Heart right ventricle (tissue), 16 donors: ENCODE measurements at regions not wholly inside any gene's neighbourhood (a gene's known extent, or its start where the extent isn't known, plus 50 kb on each side); places are given as distances from the start of the nearest gene placed in this dataset.

ENCODE experiments used
- ATAC-seq, 8 donors: fragments of 200-7000 bp; cut with Tn5 transposase; one replicate each; pipeline ENCODE4 v1.9.1; 2020; ENCODE audit warnings: mild to moderate bottlenecking in 8 of 8, moderate library complexity in 8 of 8, moderate number of reproducible peaks in 1 of 8
- DNase-seq, 2 donors: peaks; one replicate each; pipeline ENCODE4 v3.0.0-alpha.2; 2020
- H3K27ac ChIP-seq, 10 donors: fragments of 200-600 bp; sonication (generic) in 2 of 10; one replicate each; pipeline versions ENCODE4 v1.5.0 to v1.8.0; 2020 to 2022; ENCODE audit warnings: mild to moderate bottlenecking in 3 of 10
- H3K27me3 ChIP-seq, 7 donors: fragments of 200-600 bp; one replicate each; pipeline ENCODE4 v1.8.0; 2021 to 2022; ENCODE audit warnings: mild to moderate bottlenecking in 2 of 7
- H3K36me3 ChIP-seq, 9 donors: fragments of 200-600 bp; sonication (generic) in 1 of 9; one replicate each; pipeline versions ENCODE4 v1.5.0 to v1.8.0; 2020 to 2022; ENCODE audit warnings: mild to moderate bottlenecking in 2 of 9
- H3K4me1 ChIP-seq, 9 donors: fragments of 200-600 bp; sonication (generic) in 1 of 9; one replicate each; pipeline versions ENCODE4 v1.5.0 to v1.8.0; 2020 to 2022; ENCODE audit warnings: mild to moderate bottlenecking in 4 of 9
- H3K4me3 ChIP-seq, 10 donors: fragments of 200-600 bp; sonication (generic) in 2 of 10; one replicate each; pipeline versions ENCODE4 v1.5.0 to v1.8.0; 2020 to 2022; ENCODE audit warnings: mild to moderate bottlenecking in 7 of 10, moderate library complexity in 2 of 10
- H3K9me3 ChIP-seq, 11 donors: fragments of 200-600 bp in 10 of 11; sonication (generic) in 2 of 11; one replicate each; pipeline versions ENCODE4 v1.5.0 to v1.8.0; 2013 to 2022; ENCODE audit warnings: mild to moderate bottlenecking in 2 of 11, control low read depth in 1 of 11, moderate library complexity in 1 of 11
- WGBS, 2 donors: extraction: QIAGEN DNeasy Blood & Tissue Kit; methylation state at CpG; one replicate each; pipeline ENCODE4 v1.1.7; 2013; ENCODE audit warnings: inconsistent platforms in 1 of 2; 5-methylcytosine and 5-hydroxymethylcytosine counted together
- intact Hi-C, 10 donors: fragments of 100-400 bp; cut with DNase I; formaldehyde crosslinking; loops; one replicate each; pipeline versions ENCODE4 v1.11.1 to v1.14.2; 2022
- TF ChIP-seq, protein P1 (sequence below), 9 donors: fragments of 200-600 bp; sonication (generic) in 2 of 9; IDR thresholded peaks; one replicate each; pipeline versions ENCODE4 v1.5.0 to v1.8.0; 2021 to 2022; ENCODE audit warnings: antibody characterized with exemption in 9 of 9, mild to moderate bottlenecking in 5 of 9, moderate library complexity in 1 of 9
- donor health status: Arrhythmogenic right ventricular cardiomyopathy.
- donor health status: ischemic (EF 13 %, LVEDD 7.1; RV severe dilation, severe dysfunction).
- donor health status: healthy with polysubstance abuse.
- donor health status: DM: no; HTN: yes; CAD: no.
- donor health status: DM: no; HTN: no; CAD: no.
- donor health status: ischemic (EF 25% LVEDD 6.9; RV normal size, moderate dysfunction).
- donor health status: ischemic (EF 25% LVEDD 5.7; RV mildly dilated, moderate dysfunction).
- donor health status: healthy.
- donor health status: DM: yes; HTN: yes; CAD: no.
- donor health status: Ischemic cardiomyopathy.
- donor health status: ischemic (EF 35%, LVEDD 5.7; RV mildly dilated, moderate dysfunction).
- donor health status: nonischemic (EF 11% LVEDD 7.7; RV severe dilation, severe dysfunction).
- donor health status: DM: yes; HTN: yes; CAD: no.
- donor health status: PGD.
- donor health status: ischemic (EF 29% LVEDD 5.4; RV normal size, mild dysfunction).
- donor health status: nonischemic (EF 23%, LVEDD 6.1; RV moderate dilation, normal function).

DNA sequence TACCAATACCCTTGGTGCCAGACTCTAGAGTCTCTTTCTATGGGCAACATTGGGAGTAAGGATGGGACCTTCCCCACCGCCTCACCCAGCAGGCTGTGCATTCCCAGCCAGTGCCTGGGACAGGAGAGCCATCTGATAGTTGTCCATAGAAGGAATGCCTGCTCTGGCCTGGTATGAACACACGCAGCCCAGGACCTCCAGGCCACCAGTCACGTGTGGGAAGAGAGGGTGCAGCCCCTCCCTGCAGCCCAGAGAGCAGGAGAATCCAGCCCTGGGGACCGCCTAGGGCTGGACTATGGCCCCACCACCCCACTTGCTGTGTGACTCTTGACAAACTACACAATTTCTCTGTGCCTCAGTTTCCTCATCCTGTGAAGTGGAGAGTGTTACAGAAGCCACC, 52.5 kb upstream of the ID2 start:
- ATAC-seq: peak in 2 of 8 donors; percentile 10 to 28
- Histone ChIP-seq H3K9me3 (no peaks in the 10 kb centered on the region), H3K27ac (no peak overlapping the region), H3K4me1 (peaks cover 0 to 12% (median 0%) of the 10 kb centered on the region in 9 donors), H3K4me3 (no peak overlapping the region), H3K27me3 (no peaks in the 10 kb centered on the region), H3K36me3 (no peaks in the 10 kb centered on the region)
- TF ChIP-seq, protein P1, sequence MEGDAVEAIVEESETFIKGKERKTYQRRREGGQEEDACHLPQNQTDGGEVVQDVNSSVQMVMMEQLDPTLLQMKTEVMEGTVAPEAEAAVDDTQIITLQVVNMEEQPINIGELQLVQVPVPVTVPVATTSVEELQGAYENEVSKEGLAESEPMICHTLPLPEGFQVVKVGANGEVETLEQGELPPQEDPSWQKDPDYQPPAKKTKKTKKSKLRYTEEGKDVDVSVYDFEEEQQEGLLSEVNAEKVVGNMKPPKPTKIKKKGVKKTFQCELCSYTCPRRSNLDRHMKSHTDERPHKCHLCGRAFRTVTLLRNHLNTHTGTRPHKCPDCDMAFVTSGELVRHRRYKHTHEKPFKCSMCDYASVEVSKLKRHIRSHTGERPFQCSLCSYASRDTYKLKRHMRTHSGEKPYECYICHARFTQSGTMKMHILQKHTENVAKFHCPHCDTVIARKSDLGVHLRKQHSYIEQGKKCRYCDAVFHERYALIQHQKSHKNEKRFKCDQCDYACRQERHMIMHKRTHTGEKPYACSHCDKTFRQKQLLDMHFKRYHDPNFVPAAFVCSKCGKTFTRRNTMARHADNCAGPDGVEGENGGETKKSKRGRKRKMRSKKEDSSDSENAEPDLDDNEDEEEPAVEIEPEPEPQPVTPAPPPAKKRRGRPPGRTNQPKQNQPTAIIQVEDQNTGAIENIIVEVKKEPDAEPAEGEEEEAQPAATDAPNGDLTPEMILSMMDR (IDR thresholded peaks at IDR 0.05): no peak
- DNase-seq: no peak
- 69 to 75% methylated on average over 4 of the region's 4 CpGs for WGBS, 2 donors
- intact Hi-C loops: no loop called here

DNA sequence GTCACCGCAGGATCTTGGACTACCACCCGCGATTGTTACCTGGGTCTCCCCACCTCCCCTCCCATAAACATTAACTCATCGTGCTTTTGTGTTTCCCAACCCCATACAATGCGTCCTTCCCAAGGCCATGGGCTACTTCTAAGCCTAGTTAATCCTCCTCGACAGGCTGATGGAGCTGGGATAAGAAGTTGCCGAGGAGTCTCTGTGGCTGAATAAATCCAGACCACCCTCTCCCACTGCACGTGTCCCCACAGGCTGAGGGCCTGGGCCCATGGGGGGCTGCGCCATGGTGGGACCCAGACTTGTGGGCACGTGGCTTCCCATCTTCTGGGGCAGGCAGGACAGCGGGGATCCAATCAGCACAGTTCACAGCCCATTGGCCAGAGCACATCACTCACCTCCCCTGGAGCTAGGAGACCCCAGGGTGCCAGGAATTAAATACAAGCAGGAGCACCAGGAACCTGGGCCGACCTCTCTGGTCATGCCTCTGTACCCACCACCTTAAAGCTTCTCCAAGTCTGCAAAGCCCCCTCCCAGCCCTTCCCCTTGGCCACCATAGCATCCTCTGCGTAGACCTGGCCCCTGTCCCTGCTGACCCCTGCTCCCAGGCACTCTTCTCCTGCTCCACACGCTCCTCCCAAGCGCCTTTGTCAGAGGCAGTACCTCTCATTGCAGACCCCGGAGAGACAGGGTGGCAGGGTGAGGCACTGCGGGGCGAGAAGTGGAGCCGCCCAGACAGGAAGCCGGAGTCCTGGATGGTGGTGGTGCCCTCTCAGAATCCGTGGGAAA, 51.0 kb upstream of the ID2 start:
- ATAC-seq (no peak), DNase-seq (no peak)
- H3K36me3 ChIP-seq: no peaks in the 10 kb centered on the region
- no peak overlapping the region for H3K27ac ChIP-seq
- TF ChIP-seq, protein P1 (IDR thresholded peaks at IDR 0.05): no peak
- peaks cover 0 to 14% (median 0%) of the 10 kb centered on the region in 9 donors for H3K4me1 ChIP-seq
- 85 to 93% methylated on average over 21 of the region's 21 CpGs for WGBS, 2 donors
- H3K4me3 ChIP-seq: no peak overlapping the region
- no peaks in the 10 kb centered on the region for H3K9me3 ChIP-seq
- intact Hi-C loops: no loop called here
- no peaks in the 10 kb centered on the region for H3K27me3 ChIP-seq

DNA sequence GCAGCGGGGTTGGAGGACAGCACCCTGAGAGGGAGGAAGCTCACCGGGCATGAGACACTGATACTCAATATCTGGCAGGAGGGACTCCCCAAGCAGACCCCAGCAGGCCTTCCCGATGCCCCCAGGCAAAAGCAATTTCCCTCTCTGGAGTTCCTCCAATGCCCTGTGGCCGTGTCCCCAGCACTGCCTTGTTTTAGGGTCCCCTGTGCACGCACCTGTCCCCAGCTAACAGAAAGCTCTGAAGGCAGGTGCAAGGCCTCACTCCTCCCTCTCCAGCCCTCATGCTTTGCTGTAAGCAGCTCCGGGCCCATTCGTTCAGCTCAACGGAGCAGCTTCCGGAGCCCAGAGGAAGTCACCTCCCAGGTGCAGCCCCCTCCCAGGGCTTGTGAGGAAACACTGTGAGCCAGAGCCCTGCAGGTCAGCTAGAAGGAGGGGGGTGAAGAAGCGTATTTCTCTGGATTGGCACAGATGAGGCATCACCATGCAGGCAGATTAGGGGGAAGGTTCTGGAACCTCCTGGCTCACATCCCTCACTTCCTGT, 50.3 kb upstream of the ID2 start:
- H3K9me3 ChIP-seq: no peaks in the 10 kb centered on the region
- no peak for DNase-seq

More for the DNA sequence above, 50.3 kb upstream of the ID2 start:
- 75 to 78% methylated on average over 10 of the region's 10 CpGs for whole genome bisulfite sequencing, 2 donors
- Histone ChIP-seq H3K4me1 (peaks cover 0 to 14% (median 0%) of the 10 kb centered on the region in 9 donors), H3K27ac (no peak overlapping the region), H3K4me3 (no peak overlapping the region), H3K36me3 (no peaks in the 10 kb centered on the region), H3K27me3 (no peaks in the 10 kb centered on the region)
- intact Hi-C loops: no loop called here
- TF ChIP-seq, protein P1 (IDR thresholded peaks at IDR 0.05): no peak
- ATAC-seq: no peak
